ENCODE measurements at regions not wholly inside any gene's neighbourhood (a gene's known extent, or its start where the extent isn't known, plus 50 kb on each side); places are given as distances from the start of the nearest gene placed in this dataset.

DNA sequence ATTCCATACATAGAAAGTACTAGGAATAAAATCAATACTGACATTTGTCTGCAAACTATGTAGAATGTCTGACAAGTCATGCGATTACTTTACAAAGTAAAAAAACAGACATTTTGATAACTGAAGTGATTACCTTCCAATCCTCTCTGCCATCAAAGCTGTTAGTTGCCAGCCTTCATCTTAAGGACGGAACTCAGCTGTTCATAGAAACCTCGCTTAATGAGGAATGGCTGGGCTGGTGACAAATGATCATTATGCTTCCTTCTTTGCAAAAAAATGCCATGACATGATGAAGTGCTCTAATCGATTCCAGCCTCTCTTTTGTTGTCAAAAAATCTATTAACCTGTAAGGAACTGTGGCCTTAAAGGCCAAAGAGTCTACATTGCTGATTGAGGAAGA, 1214.9 kb upstream of the IGFBP7 start:
- Mint-ChIP-seq H3K36me3 (ENCODE audit: insufficient read depth, unreplicated experiment) (no peaks in the 10 kb centered on the region), H3K27ac (ENCODE audit: unreplicated experiment) (no peak overlapping the region), H3K27me3 (ENCODE audit: insufficient read depth, unreplicated experiment) (no peaks in the 10 kb centered on the region), H3K4me1 (ENCODE audit: low read depth, unreplicated experiment) (no peaks in the 10 kb centered on the region), H3K4me3 (ENCODE audit: unreplicated experiment) (no peak overlapping the region), H3K9me3 (ENCODE audit: unreplicated experiment) (no peaks in the 10 kb centered on the region)
- CTCF ChIA-PET, result no interaction called here
- Histone ChIP-seq H3K4me3 (ENCODE audit: low read depth, low read length) (no peak overlapping the region), H3K9me3 (no peaks in the 10 kb centered on the region), H3K36me3 (ENCODE audit: control insufficient read depth, insufficient read depth, low read length) (no peaks in the 10 kb centered on the region), H3K4me1 (no peaks in the 10 kb centered on the region), H3K27me3 (replicated peaks; ENCODE audit: control insufficient read depth, insufficient read depth, low read length) (no peaks in the 10 kb centered on the region)
- no TSS peak for BruUV-seq (replicated peaks)
- intact Hi-C loops (cut with micrococcal nuclease; ENCODE audit: unreplicated experiment), result no loop called here
- POLR2A ChIA-PET, result no interaction called here
- TF ChIP-seq, protein P1, sequence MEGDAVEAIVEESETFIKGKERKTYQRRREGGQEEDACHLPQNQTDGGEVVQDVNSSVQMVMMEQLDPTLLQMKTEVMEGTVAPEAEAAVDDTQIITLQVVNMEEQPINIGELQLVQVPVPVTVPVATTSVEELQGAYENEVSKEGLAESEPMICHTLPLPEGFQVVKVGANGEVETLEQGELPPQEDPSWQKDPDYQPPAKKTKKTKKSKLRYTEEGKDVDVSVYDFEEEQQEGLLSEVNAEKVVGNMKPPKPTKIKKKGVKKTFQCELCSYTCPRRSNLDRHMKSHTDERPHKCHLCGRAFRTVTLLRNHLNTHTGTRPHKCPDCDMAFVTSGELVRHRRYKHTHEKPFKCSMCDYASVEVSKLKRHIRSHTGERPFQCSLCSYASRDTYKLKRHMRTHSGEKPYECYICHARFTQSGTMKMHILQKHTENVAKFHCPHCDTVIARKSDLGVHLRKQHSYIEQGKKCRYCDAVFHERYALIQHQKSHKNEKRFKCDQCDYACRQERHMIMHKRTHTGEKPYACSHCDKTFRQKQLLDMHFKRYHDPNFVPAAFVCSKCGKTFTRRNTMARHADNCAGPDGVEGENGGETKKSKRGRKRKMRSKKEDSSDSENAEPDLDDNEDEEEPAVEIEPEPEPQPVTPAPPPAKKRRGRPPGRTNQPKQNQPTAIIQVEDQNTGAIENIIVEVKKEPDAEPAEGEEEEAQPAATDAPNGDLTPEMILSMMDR (IDR thresholded peaks at IDR 0.05; ENCODE audit: insufficient read depth in 1 of 2, low read depth in 1 of 2, low read length in 1 of 2, severe bottlenecking in 1 of 2, unreplicated experiment in 1 of 2), result no peak
- no peak for DNase-seq

DNA sequence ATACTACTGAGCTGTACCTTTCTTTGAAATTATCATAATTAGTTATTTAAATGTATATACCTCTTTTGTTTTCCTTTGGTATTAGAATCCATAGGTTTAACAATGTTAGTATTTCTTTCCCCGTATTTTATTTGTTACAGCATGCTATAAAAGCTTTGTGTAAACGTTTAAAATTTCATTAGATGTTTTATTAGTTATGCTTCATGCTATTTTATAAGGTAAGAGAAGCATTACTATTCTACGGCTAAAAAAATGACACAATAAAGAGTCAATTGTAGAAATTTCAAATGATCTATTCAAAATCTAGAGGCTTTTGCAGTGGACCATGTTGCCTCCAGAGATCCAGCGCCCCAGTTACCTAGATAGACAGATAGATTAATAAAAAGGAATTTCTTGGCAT, 1203.3 kb upstream of the IGFBP7 start:
- peaks cover 25% of the 10 kb centered on the region for H3K9me3 Mint-ChIP-seq (ENCODE audit: unreplicated experiment)
- H3K9me3 ChIP-seq, result peaks cover 16% of the 10 kb centered on the region
- no peak overlapping the region for H3K4me3 ChIP-seq (ENCODE audit: low read depth, low read length)
- no peaks in the 10 kb centered on the region for H3K4me1 Mint-ChIP-seq (ENCODE audit: low read depth, unreplicated experiment)
- DNase-seq, result no peak
- H3K4me3 Mint-ChIP-seq (ENCODE audit: unreplicated experiment), result no peak overlapping the region
- no peak overlapping the region for H3K27ac Mint-ChIP-seq (ENCODE audit: unreplicated experiment)
- intact Hi-C loops (cut with micrococcal nuclease; ENCODE audit: unreplicated experiment), result no loop called here
- CTCF ChIA-PET, result no interaction called here
- peaks cover 4% of the 10 kb centered on the region for H3K36me3 Mint-ChIP-seq (ENCODE audit: insufficient read depth, unreplicated experiment)
- H3K27me3 Mint-ChIP-seq (ENCODE audit: insufficient read depth, unreplicated experiment), result no peaks in the 10 kb centered on the region
- POLR2A ChIA-PET, result no interaction called here
- H3K4me1 ChIP-seq, result peaks cover 4% of the 10 kb centered on the region; the same call in 1 of the 2 replicates
- H3K27me3 ChIP-seq (replicated peaks; ENCODE audit: control insufficient read depth, insufficient read depth, low read length), result no peaks in the 10 kb centered on the region
- BruUV-seq (replicated peaks), result no TSS peak
- TF ChIP-seq, protein P1 (IDR thresholded peaks at IDR 0.05; ENCODE audit: insufficient read depth in 1 of 2, low read depth in 1 of 2, low read length in 1 of 2, severe bottlenecking in 1 of 2, unreplicated experiment in 1 of 2), result no peak
- no peaks in the 10 kb centered on the region for H3K36me3 ChIP-seq (ENCODE audit: control insufficient read depth, insufficient read depth, low read length)

DNA sequence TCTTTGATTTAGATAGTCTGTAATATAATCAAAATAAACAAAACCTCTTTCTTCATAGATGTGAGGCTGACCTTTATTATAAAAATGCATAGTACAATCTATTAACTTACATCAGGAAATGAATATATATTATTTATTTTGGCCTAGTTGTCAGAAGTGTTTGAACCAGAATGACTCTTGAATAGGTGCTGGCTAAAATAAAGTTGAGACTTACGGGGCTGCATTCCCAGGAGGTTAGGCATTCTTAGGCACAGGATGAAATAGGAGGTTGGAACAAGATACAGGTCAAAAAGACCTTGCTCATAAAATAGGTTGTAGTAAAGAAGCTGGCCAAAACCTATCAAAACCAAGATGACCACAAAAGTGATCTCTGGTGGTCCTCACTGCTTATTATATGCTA, 1193.3 kb upstream of the IGFBP7 start:
- Mint-ChIP-seq H3K4me1 (ENCODE audit: low read depth, unreplicated experiment) (no peaks in the 10 kb centered on the region), H3K9me3 (ENCODE audit: unreplicated experiment) (no peaks in the 10 kb centered on the region), H3K27me3 (ENCODE audit: insufficient read depth, unreplicated experiment) (no peaks in the 10 kb centered on the region), H3K36me3 (ENCODE audit: insufficient read depth, unreplicated experiment) (no peaks in the 10 kb centered on the region), H3K4me3 (ENCODE audit: unreplicated experiment) (no peak overlapping the region), H3K27ac (ENCODE audit: unreplicated experiment) (no peak overlapping the region)
- Histone ChIP-seq H3K4me1 (no peaks in the 10 kb centered on the region), H3K4me3 (ENCODE audit: low read depth, low read length) (no peak overlapping the region), H3K27me3 (replicated peaks; ENCODE audit: control insufficient read depth, insufficient read depth, low read length) (no peaks in the 10 kb centered on the region), H3K9me3 (no peaks in the 10 kb centered on the region), H3K36me3 (ENCODE audit: control insufficient read depth, insufficient read depth, low read length) (no peaks in the 10 kb centered on the region)
- BruUV-seq (replicated peaks), result no TSS peak
- intact Hi-C loops (cut with micrococcal nuclease; ENCODE audit: unreplicated experiment), result no loop called here
- TF ChIP-seq, protein P1 (IDR thresholded peaks at IDR 0.05; ENCODE audit: insufficient read depth in 1 of 2, low read depth in 1 of 2, low read length in 1 of 2, severe bottlenecking in 1 of 2, unreplicated experiment in 1 of 2), result no peak
- POLR2A ChIA-PET, result no interaction called here
- CTCF ChIA-PET, result no interaction called here
- DNase-seq, result no peak

All from Caco-2 (cell line).